SK-N-SH treated with all-trans-retinoic acid at 6 μM for 48 hours (cell line): ENCODE measurements at regions not wholly inside any gene's neighbourhood (a gene's known extent, or its start where the extent isn't known, plus 50 kb on each side); places are given as distances from the start of the nearest gene placed in this dataset.

Experiments
- ATAC-seq: fragments of 200-7000 bp; cut with Tn5 transposase; 3 replicates; pipeline ENCODE4 v1.9.1; 2020; ENCODE audit warnings: mild to moderate bottlenecking, moderate library complexity
- ARNTL ChIP-seq: fragments of 450-650 bp; formaldehyde crosslinking; IDR thresholded peaks from 2 replicates; pipeline ENCODE4 v1.5.0; 2020; ENCODE audit warnings: low read depth, mild to moderate bottlenecking, moderate library complexity, borderline replicate concordance
- BACH2 ChIP-seq: fragments of 250-450 bp; sonication (Bioruptor Pico); IDR thresholded peaks from 2 replicates; pipeline ENCODE4 v1.9.0; 2021; ENCODE audit warnings: mild to moderate bottlenecking, borderline replicate concordance
- CSDC2 ChIP-seq: fragments of 250-450 bp; sonication (Bioruptor Pico); IDR thresholded peaks from 2 replicates; pipeline ENCODE4 v1.5.0; 2020; ENCODE audit warnings: mild to moderate bottlenecking, moderate library complexity
- ESRRG ChIP-seq: fragments of 250-450 bp; sonication (Bioruptor Pico); IDR thresholded peaks from 2 replicates; pipeline ENCODE4 v1.6.1; 2021; ENCODE audit warnings: mild to moderate bottlenecking
- GLIS3 ChIP-seq: fragments of 250-450 bp; sonication (Bioruptor Pico); IDR thresholded peaks from 2 replicates; pipeline ENCODE4 v1.5.0; 2020; ENCODE audit warnings: mild to moderate bottlenecking, moderate library complexity
- ISL1 ChIP-seq: fragments of 250-450 bp; sonication (Bioruptor Pico); IDR thresholded peaks from 2 replicates; pipeline ENCODE4 v2.1.2; 2022; ENCODE audit warnings: mild to moderate bottlenecking, moderate library complexity
- OSR1 ChIP-seq: fragments of 250-450 bp; sonication (Bioruptor Pico); IDR thresholded peaks from 2 replicates; pipeline ENCODE4 v1.8.0; 2022; ENCODE audit warnings: moderate library complexity, mild to moderate bottlenecking, inconsistent platforms
- PPARA ChIP-seq: fragments of 250-450 bp; sonication (Bioruptor Pico); IDR thresholded peaks from 2 replicates; pipeline ENCODE4 v1.5.0; 2020; ENCODE audit warnings: mild to moderate bottlenecking, borderline replicate concordance
- SNAI2 ChIP-seq: fragments of 250-450 bp; sonication (Bioruptor Pico); IDR thresholded peaks from 2 replicates; pipeline ENCODE4 v1.5.0; 2020; ENCODE audit warnings: mild to moderate bottlenecking, moderate library complexity
- TCF4 ChIP-seq: fragments of 250-450 bp; sonication (Bioruptor Pico); IDR thresholded peaks from 2 replicates; pipeline ENCODE4 v1.8.0; 2021; ENCODE audit warnings: mild to moderate bottlenecking, moderate library complexity, borderline replicate concordance
- ZC3H10 ChIP-seq: fragments of 250-450 bp; sonication (Bioruptor Pico); IDR thresholded peaks from 2 replicates; pipeline ENCODE4 v1.5.1; 2021; ENCODE audit warnings: mild to moderate bottlenecking, moderate library complexity
- ZFP3 ChIP-seq: fragments of 250-450 bp; sonication (Bioruptor Pico); IDR thresholded peaks from 2 replicates; pipeline ENCODE4 v1.5.0; 2020; ENCODE audit warnings: mild to moderate bottlenecking, moderate library complexity
- ZFP30 ChIP-seq: fragments of 450-650 bp; formaldehyde crosslinking; IDR thresholded peaks from 2 replicates; pipeline ENCODE4 v1.5.0; 2022; ENCODE audit warnings: mild to moderate bottlenecking, moderate library complexity
- ZNF565 ChIP-seq: fragments of 450-650 bp; formaldehyde crosslinking; conservative IDR thresholded peaks from 2 replicates; pipeline ENCODE4 v1.5.0; 2020; ENCODE audit warnings: low read depth, mild to moderate bottlenecking, moderate library complexity
- ZNF70 ChIP-seq: fragments of 450-650 bp; formaldehyde crosslinking; IDR thresholded peaks from 2 replicates; pipeline ENCODE4 v1.5.0; 2020; ENCODE audit warnings: mild to moderate bottlenecking, moderate library complexity
- ZNF8 ChIP-seq: fragments of 450-650 bp; formaldehyde crosslinking; IDR thresholded peaks from 2 replicates; pipeline ENCODE4 v1.5.0; 2020; ENCODE audit warnings: mild to moderate bottlenecking, moderate library complexity
- TF ChIP-seq, protein P1 (sequence below): fragments of 250-450 bp; sonication (Bioruptor Pico); IDR thresholded peaks from 2 replicates; pipeline ENCODE4 v1.8.0; 2021; ENCODE audit warnings: low read depth, mild to moderate bottlenecking, moderate library complexity, borderline replicate concordance
- TF ChIP-seq, protein P2 (sequence below): fragments of 250-450 bp; sonication (Bioruptor Pico); IDR thresholded peaks from 2 replicates; pipeline ENCODE4 v1.5.1; 2020; ENCODE audit warnings: low read depth, mild to moderate bottlenecking, moderate library complexity
- TF ChIP-seq, protein P3 (sequence below): fragments of 250-450 bp; sonication (Bioruptor Pico); IDR thresholded peaks from 2 replicates; pipeline ENCODE4 v1.8.0; 2020; ENCODE audit warnings: mild to moderate bottlenecking, moderate library complexity, borderline replicate concordance
- TF ChIP-seq, protein P4 (sequence below): fragments of 250-450 bp; sonication (Bioruptor Pico); IDR thresholded peaks from 2 replicates; pipeline ENCODE4 v1.5.1; 2021; ENCODE audit warnings: mild to moderate bottlenecking, moderate library complexity
- TF ChIP-seq, protein P5 (sequence below): fragments of 250-450 bp; sonication (Bioruptor Pico); IDR thresholded peaks from 2 replicates; pipeline ENCODE4 v1.5.0; 2020; ENCODE audit warnings: mild to moderate bottlenecking, moderate library complexity

DNA sequence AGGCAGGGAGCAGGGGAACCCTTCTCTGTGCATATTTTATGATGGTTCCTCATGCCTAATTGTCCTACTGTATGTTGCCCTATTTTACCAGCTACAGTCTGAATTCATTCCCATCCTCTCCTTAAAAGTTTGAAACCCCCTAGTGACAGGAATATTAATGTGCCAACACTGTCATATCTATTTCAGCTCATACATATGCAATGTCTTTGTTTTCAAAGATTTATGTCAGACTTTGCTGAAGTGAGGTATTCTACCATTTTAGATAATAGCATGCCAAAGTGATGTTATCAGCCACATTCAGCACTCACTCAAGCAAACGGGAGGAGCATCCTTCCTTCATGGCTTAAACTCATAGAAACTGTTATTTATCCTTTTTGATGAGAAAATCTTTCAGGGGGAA, 696.5 kb downstream of the NR2F1-AS1 start:
- ATAC-seq, result peak; percentile 42

DNA sequence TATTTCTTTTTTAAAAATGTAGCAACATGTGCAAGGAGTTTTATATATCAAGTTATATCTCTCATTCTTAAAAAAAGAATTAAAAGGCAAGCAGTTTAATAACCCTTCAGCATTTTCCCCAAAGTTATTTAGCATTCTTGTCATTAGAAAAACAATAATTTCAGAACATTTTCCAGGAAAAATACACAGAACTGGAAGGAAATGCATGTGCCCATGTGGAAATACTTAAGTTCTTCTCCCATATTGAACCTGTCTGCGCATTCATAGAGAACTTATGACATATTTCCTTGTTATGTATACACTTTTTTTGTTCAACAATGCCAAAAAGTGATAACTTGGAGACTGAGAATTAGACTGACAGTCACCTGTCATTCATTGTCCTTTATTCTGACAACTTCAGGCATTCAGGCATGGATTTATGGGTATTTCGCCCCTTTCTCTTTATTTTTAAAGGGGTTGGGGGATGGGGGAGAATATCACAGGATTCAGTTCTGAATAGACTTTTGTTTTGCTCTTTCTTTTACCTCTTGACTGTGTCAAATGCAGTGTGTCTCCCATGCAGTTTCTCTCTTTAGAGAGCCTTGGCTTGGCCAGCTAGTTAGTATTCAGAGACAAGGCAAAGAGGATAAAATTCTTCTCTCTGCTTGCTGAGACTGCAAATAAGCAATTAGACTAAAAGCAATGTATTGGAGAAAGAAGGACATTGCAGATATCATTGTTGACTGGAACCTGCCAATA, 701.0 kb downstream of the NR2F1-AS1 start:
- no peak for ATAC-seq
- TF ChIP-seq, protein P1, sequence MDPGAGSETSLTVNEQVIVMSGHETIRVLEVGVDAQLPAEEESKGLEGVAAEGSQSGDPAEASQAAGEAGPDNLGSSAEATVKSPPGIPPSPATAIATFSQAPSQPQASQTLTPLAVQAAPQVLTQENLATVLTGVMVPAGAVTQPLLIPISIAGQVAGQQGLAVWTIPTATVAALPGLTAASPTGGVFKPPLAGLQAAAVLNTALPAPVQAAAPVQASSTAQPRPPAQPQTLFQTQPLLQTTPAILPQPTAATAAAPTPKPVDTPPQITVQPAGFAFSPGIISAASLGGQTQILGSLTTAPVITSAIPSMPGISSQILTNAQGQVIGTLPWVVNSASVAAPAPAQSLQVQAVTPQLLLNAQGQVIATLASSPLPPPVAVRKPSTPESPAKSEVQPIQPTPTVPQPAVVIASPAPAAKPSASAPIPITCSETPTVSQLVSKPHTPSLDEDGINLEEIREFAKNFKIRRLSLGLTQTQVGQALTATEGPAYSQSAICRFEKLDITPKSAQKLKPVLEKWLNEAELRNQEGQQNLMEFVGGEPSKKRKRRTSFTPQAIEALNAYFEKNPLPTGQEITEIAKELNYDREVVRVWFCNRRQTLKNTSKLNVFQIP (CRISPR knock-in tag), result no peak
- no peak for TF ChIP-seq BACH2 (CRISPR knock-in tag)

More for the DNA sequence above, 696.5 kb downstream of the NR2F1-AS1 start:
- peak; percentile 81 for TF ChIP-seq ISL1
- no peak for TF ChIP-seq ZNF70 (CRISPR knock-in tag)
- TF ChIP-seq, protein P2, sequence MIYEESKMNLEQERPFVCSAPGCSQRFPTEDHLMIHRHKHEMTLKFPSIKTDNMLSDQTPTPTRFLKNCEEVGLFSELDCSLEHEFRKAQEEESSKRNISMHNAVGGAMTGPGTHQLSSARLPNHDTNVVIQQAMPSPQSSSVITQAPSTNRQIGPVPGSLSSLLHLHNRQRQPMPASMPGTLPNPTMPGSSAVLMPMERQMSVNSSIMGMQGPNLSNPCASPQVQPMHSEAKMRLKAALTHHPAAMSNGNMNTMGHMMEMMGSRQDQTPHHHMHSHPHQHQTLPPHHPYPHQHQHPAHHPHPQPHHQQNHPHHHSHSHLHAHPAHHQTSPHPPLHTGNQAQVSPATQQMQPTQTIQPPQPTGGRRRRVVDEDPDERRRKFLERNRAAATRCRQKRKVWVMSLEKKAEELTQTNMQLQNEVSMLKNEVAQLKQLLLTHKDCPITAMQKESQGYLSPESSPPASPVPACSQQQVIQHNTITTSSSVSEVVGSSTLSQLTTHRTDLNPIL, result 0 out of 2 replicates have a peak, but pooled peaks have one; percentile 11
- no peak for TF ChIP-seq ZFP3
- no peak for TF ChIP-seq BACH2 (CRISPR knock-in tag)

DNA sequence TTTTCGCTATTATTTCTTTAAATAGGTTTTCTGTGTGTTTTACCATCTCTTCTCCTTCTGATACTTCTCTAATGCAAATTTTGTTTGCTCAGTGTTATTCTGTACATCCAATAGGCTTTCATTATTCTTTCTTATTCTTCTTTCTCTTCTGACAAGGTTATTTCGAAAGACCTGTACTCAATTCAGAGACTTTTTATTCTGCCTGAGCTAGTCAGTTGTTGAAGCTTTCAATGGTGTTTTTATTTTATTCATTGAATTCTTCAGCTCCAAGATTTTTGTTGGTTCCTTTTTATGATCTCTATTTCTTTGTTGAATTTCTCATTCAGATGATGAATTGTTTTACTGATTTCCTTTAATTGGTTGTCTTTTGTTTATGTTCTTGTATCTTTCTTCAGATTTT, 706.2 kb downstream of the NR2F1-AS1 start:
- TF ChIP-seq TCF4 (CRISPR knock-in tag) (no peak), OSR1 (CRISPR knock-in tag) (no peak), ZNF8 (CRISPR knock-in tag) (no peak), GLIS3 (CRISPR knock-in tag) (no peak), ESRRG (CRISPR knock-in tag) (no peak), BACH2 (CRISPR knock-in tag) (no peak), CSDC2 (no peak), ARNTL (CRISPR knock-in tag) (no peak), ZC3H10 (CRISPR knock-in tag) (no peak), ZNF70 (CRISPR knock-in tag) (no peak), SNAI2 (CRISPR knock-in tag) (no peak), ZNF565 (CRISPR knock-in tag) (no peak), ISL1 (no peak), ZFP30 (CRISPR knock-in tag) (no peak), ZFP3 (no peak), PPARA (CRISPR knock-in tag) (no peak)
- TF ChIP-seq, protein P3, sequence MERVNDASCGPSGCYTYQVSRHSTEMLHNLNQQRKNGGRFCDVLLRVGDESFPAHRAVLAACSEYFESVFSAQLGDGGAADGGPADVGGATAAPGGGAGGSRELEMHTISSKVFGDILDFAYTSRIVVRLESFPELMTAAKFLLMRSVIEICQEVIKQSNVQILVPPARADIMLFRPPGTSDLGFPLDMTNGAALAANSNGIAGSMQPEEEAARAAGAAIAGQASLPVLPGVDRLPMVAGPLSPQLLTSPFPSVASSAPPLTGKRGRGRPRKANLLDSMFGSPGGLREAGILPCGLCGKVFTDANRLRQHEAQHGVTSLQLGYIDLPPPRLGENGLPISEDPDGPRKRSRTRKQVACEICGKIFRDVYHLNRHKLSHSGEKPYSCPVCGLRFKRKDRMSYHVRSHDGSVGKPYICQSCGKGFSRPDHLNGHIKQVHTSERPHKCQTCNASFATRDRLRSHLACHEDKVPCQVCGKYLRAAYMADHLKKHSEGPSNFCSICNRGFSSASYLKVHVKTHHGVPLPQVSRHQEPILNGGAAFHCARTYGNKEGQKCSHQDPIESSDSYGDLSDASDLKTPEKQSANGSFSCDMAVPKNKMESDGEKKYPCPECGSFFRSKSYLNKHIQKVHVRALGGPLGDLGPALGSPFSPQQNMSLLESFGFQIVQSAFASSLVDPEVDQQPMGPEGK, result no peak
- TF ChIP-seq, protein P4, sequence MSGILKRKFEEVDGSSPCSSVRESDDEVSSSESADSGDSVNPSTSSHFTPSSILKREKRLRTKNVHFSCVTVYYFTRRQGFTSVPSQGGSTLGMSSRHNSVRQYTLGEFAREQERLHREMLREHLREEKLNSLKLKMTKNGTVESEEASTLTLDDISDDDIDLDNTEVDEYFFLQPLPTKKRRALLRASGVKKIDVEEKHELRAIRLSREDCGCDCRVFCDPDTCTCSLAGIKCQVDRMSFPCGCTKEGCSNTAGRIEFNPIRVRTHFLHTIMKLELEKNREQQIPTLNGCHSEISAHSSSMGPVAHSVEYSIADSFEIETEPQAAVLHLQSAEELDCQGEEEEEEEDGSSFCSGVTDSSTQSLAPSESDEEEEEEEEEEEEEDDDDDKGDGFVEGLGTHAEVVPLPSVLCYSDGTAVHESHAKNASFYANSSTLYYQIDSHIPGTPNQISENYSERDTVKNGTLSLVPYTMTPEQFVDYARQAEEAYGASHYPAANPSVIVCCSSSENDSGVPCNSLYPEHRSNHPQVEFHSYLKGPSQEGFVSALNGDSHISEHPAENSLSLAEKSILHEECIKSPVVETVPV (CRISPR knock-in tag), result no peak
- TF ChIP-seq, protein P1 (CRISPR knock-in tag), result no peak
- TF ChIP-seq, protein P5, sequence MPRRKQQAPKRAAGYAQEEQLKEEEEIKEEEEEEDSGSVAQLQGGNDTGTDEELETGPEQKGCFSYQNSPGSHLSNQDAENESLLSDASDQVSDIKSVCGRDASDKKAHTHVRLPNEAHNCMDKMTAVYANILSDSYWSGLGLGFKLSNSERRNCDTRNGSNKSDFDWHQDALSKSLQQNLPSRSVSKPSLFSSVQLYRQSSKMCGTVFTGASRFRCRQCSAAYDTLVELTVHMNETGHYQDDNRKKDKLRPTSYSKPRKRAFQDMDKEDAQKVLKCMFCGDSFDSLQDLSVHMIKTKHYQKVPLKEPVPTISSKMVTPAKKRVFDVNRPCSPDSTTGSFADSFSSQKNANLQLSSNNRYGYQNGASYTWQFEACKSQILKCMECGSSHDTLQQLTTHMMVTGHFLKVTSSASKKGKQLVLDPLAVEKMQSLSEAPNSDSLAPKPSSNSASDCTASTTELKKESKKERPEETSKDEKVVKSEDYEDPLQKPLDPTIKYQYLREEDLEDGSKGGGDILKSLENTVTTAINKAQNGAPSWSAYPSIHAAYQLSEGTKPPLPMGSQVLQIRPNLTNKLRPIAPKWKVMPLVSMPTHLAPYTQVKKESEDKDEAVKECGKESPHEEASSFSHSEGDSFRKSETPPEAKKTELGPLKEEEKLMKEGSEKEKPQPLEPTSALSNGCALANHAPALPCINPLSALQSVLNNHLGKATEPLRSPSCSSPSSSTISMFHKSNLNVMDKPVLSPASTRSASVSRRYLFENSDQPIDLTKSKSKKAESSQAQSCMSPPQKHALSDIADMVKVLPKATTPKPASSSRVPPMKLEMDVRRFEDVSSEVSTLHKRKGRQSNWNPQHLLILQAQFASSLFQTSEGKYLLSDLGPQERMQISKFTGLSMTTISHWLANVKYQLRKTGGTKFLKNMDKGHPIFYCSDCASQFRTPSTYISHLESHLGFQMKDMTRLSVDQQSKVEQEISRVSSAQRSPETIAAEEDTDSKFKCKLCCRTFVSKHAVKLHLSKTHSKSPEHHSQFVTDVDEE (CRISPR knock-in tag), result no peak
- ATAC-seq, result no peak
